H1 (cell line): ENCODE measurements at regions not wholly inside any gene's neighbourhood (a gene's known extent, or its start where the extent isn't known, plus 50 kb on each side); places are given as distances from the start of the nearest gene placed in this dataset.

Experiments used
- BACH1 ChIP-seq: IDR thresholded peaks from 2 replicates; pipeline ENCODE4 v1.6.1; 2012; ENCODE audit warnings: low read length, improper control_type of control experiment
- EZH2 ChIP-seq: fragments of 200-600 bp; sonication (generic); IDR thresholded peaks from 2 replicates; pipeline ENCODE4 v1.7.1; 2012; ENCODE audit warnings: low read depth, mild to moderate bottlenecking, moderate library complexity, low read length, inconsistent platforms; ENCODE audit not compliant: severe bottlenecking
- FOSL1 ChIP-seq: IDR thresholded peaks from 2 replicates; pipeline ENCODE4 v1.6.1; 2011; ENCODE audit warnings: mild to moderate bottlenecking, low read depth, low read length, moderate library complexity; ENCODE audit not compliant: insufficient read depth
- GABPA ChIP-seq: IDR thresholded peaks from 2 replicates; pipeline ENCODE4 v1.6.1; 2011; ENCODE audit warnings: mild to moderate bottlenecking, low read length, moderate library complexity, borderline replicate concordance; ENCODE audit not compliant: insufficient read depth
- HDAC2 ChIP-seq, 2 experiments: fragments of 300-600 bp in 1 of 2; sonication (generic) in 1 of 2; IDR thresholded peaks; 2 replicates each; pipeline ENCODE4 v1.6.1; 2011 to 2012; ENCODE audit warnings: low read depth in 2 of 2, low read length in 2 of 2, mild to moderate bottlenecking in 2 of 2, moderate library complexity in 2 of 2, borderline replicate concordance in 1 of 2, inconsistent platforms in 1 of 2
- JUN ChIP-seq: IDR thresholded peaks from 2 replicates; pipeline ENCODE4 v1.6.1; 2011; ENCODE audit warnings: low read depth, mild to moderate bottlenecking, improper control_type of control experiment, low read length
- MAFK ChIP-seq: IDR thresholded peaks from 2 replicates; pipeline ENCODE4 v1.6.1; 2012; ENCODE audit warnings: low read depth, mild to moderate bottlenecking, improper control_type of control experiment, low read length
- MAX ChIP-seq: IDR thresholded peaks from 2 replicates; pipeline ENCODE4 v1.6.1; 2012; ENCODE audit warnings: inconsistent platforms
- NRF1 ChIP-seq: IDR thresholded peaks from 2 replicates; pipeline ENCODE4 v1.6.1; 2011; ENCODE audit warnings: mild to moderate bottlenecking, low read depth, low read length, improper control_type of control experiment
- POLR2A ChIP-seq, 2 experiments: IDR thresholded peaks; 1 replicate in 1 of 2; 2 replicates in 1 of 2; pipeline ENCODE4 v1.6.1; 2011; ENCODE audit warnings: low read depth in 2 of 2, low read length in 2 of 2, mild to moderate bottlenecking in 2 of 2; ENCODE audit errors: control extremely low read depth in 1 of 2
- POLR2AphosphoS5 ChIP-seq: IDR thresholded peaks from 2 replicates; pipeline ENCODE4 v1.6.1; 2011; ENCODE audit warnings: low read depth, low read length
- TAF7 ChIP-seq: optimal IDR thresholded peaks from 2 replicates; pipeline ENCODE3; 2011; ENCODE audit warnings: low read depth, mild to moderate bottlenecking, inconsistent platforms, low read length, moderate library complexity, borderline replicate concordance
- TF ChIP-seq, protein P1 (sequence below), 3 experiments: IDR thresholded peaks; 1 replicate in 2 of 3; 2 replicates in 1 of 3; pipeline versions ENCODE4 v1.5.1 to v1.6.1; 2011; ENCODE audit warnings: low read length in 3 of 3, mild to moderate bottlenecking in 3 of 3, inconsistent platforms in 2 of 3, low read depth in 1 of 3, moderate library complexity in 1 of 3; ENCODE audit not compliant: insufficient read depth in 1 of 3; ENCODE audit errors: control extremely low read depth in 1 of 3

- TF ChIP-seq, protein P1, sequence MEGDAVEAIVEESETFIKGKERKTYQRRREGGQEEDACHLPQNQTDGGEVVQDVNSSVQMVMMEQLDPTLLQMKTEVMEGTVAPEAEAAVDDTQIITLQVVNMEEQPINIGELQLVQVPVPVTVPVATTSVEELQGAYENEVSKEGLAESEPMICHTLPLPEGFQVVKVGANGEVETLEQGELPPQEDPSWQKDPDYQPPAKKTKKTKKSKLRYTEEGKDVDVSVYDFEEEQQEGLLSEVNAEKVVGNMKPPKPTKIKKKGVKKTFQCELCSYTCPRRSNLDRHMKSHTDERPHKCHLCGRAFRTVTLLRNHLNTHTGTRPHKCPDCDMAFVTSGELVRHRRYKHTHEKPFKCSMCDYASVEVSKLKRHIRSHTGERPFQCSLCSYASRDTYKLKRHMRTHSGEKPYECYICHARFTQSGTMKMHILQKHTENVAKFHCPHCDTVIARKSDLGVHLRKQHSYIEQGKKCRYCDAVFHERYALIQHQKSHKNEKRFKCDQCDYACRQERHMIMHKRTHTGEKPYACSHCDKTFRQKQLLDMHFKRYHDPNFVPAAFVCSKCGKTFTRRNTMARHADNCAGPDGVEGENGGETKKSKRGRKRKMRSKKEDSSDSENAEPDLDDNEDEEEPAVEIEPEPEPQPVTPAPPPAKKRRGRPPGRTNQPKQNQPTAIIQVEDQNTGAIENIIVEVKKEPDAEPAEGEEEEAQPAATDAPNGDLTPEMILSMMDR (IDR thresholded peaks at IDR 0.05; ENCODE audit: control extremely low read depth in 1 of 3, insufficient read depth in 1 of 3, low read depth in 1 of 3, low read length in 3 of 3) = no peak
- TF ChIP-seq GABPA = no peak
- no peak for TF ChIP-seq HDAC2 (IDR thresholded peaks at IDR 0.05; ENCODE audit: borderline replicate concordance in 1 of 2, low read depth in 2 of 2, low read length in 2 of 2)
- TF ChIP-seq JUN = no peak
- TF ChIP-seq NRF1 = no peak
- no peak for TF ChIP-seq POLR2A (IDR thresholded peaks at IDR 0.05; ENCODE audit: control extremely low read depth in 1 of 2, low read depth in 2 of 2, low read length in 2 of 2)
- TF ChIP-seq EZH2 = no peak
- no peak for TF ChIP-seq MAFK
- TF ChIP-seq MAX = no peak
- no peak for TF ChIP-seq FOSL1
- TF ChIP-seq TAF7 = no peak
- TF ChIP-seq POLR2AphosphoS5 = no peak
- TF ChIP-seq BACH1 = no peak
Measured at GRCh38 chr19:29092712-29093552, 120.0 kb downstream of the UQCRFS1 start.
